ENCODE measurements at regions not wholly inside any gene's neighbourhood (a gene's known extent, or its start where the extent isn't known, plus 50 kb on each side); places are given as distances from the start of the nearest gene placed in this dataset.

GRCh38 chr20:53672484-53673129, 79.0 kb upstream of the ZNF217 start:
- TF ChIP-seq, protein P1, sequence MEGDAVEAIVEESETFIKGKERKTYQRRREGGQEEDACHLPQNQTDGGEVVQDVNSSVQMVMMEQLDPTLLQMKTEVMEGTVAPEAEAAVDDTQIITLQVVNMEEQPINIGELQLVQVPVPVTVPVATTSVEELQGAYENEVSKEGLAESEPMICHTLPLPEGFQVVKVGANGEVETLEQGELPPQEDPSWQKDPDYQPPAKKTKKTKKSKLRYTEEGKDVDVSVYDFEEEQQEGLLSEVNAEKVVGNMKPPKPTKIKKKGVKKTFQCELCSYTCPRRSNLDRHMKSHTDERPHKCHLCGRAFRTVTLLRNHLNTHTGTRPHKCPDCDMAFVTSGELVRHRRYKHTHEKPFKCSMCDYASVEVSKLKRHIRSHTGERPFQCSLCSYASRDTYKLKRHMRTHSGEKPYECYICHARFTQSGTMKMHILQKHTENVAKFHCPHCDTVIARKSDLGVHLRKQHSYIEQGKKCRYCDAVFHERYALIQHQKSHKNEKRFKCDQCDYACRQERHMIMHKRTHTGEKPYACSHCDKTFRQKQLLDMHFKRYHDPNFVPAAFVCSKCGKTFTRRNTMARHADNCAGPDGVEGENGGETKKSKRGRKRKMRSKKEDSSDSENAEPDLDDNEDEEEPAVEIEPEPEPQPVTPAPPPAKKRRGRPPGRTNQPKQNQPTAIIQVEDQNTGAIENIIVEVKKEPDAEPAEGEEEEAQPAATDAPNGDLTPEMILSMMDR (IDR thresholded peaks at IDR 0.05) = no peak
- TF ChIP-seq EZH2phosphoT487 (IDR thresholded peaks at IDR 0.05) = no peak

All from neural progenitor cell (in vitro differentiated cells).